ENCODE measurements at regions not wholly inside any gene's neighbourhood (a gene's known extent, or its start where the extent isn't known, plus 50 kb on each side); places are given as distances from the start of the nearest gene placed in this dataset.

- DNase-seq (ENCODE audit: low read depth in 2 of 2, low spot score in 1 of 2) = no peak
These were observed 509.0 kb downstream of the BUD13 start for GRCh38 chr11:116263770-116264169.

GRCh38 chr11:116263019-116263418 is 509.8 kb downstream of the BUD13 start:
- no peak for DNase-seq (ENCODE audit: low read depth in 2 of 2, low spot score in 1 of 2)

DNA sequence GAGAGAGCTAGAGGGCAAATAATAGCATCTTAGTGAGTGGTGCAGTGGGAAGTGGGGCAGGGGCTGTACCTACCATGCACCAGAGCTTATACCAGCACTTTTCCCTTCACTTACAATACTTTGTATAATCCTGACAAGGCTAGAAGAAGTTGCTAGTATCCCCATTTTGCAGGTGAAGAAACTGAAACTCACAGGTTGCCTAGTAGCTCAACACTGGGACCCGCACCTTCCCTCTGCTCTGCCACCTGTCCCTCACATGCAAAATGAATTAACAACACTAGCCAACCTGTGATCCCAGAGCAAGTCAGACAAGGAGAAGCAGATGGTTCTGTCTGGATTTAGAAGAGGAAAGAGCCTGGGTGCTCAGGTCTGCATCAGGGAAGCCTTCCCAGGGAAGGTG is 510.4 kb downstream of the BUD13 start:
- DNase-seq (ENCODE audit: low read depth in 2 of 2, low spot score in 1 of 2) = no peak

GRCh38 chr11:116261606-116262005 is 511.2 kb downstream of the BUD13 start:
- no peak for DNase-seq (ENCODE audit: low read depth in 2 of 2, low spot score in 1 of 2)

- no peak for DNase-seq (ENCODE audit: low read depth in 2 of 2, low spot score in 1 of 2)
These were observed 514.0 kb downstream of the BUD13 start for GRCh38 chr11:116258821-116259220.

GRCh38 chr11:116257883-116258282 is 514.9 kb downstream of the BUD13 start:
- no peak for DNase-seq (ENCODE audit: low read depth in 2 of 2, low spot score in 1 of 2)

DNA sequence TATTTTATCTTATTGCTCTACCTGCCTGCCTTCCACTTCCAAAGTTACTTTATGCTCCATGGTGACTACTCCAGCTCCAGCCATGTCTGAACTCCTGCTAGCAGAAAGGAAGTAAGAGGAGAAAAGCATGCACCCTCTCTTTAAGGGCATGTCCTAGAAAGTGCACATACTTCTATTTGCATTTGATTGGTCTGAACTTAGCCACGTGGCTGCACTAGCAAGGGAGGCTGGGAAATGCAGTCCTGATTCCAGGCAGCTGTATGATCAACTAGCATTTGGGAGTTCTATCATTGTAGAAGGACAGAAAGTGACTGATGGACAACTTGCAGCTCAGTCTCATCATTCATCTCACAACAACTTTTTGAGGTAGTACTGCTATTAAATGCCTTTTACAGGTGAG is 515.7 kb downstream of the BUD13 start:
- no peak for DNase-seq (ENCODE audit: low read depth in 2 of 2, low spot score in 1 of 2)

- DNase-seq (ENCODE audit: low read depth in 2 of 2, low spot score in 1 of 2) = no peak
These were observed 516.6 kb downstream of the BUD13 start for GRCh38 chr11:116256215-116256614.

DNA sequence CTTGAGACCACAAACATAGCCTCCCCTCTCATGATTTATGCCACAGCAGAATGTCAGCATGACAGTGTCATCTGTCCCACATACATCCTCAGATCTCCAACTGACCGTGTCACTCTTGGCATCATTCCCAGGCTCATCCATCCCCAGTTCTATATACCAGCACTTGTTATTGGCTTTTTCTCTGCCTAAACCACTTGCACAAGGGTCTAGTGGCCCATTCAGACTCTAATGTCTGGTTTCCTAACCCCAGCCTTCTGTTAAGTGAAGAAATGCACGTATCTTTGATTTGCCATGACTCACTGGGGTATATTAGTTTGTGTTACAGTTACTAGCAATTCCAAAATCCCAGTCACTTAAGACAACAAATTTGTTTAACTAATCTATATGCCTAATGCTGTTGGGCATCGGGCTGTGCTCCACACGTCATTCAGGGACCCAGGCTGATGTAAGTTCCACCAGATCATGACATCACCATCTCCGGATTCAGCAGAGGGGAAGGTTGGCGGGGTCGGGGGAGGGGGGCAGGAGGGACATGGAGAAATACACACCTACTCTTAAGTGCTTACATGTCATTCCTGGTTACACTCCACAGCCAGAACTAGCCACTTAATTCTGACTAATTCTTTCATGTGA is 517.4 kb downstream of the BUD13 start:
- no peak for DNase-seq (ENCODE audit: low read depth in 2 of 2, low spot score in 1 of 2)

DNA sequence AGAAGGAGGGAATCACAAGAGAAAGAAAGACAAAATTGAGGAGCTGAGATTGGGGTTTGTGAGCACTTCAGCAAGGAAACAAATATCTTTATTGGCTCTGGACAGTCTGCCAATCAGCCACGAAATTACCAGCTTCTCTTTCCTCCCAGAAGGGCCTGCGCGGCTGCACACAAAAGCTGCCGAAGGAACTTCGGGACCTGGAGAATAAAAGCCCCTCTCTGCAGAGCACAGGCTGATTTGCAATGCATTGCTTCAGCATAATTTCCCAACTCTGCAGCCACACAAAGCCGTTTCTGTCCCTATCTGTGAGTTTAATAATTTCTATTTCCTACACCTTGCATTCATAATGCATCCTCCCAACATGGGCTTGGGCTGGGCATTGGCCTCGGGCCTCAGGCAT is 522.6 kb downstream of the BUD13 start:
- no peak for DNase-seq (ENCODE audit: low read depth in 2 of 2, low spot score in 1 of 2)

DNA sequence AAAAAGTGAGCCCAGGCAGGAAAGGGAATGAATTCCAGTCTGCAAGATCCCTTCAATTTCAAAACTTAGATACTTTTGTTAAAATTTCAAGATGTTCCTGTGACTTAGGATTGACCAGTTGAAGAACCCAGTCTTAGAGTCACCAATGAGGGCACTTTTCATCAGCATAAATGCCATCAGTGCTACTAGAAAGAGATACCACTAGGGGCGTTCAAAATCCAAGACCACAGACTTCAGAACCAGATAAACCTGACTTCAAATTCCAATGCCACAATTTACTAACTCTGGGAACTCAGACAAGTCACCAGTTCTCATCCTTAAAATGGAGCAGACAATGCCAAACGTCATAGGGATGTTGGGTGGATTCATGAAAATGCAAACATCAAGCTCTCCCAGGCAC is 523.2 kb downstream of the BUD13 start:
- DNase-seq (ENCODE audit: low read depth in 2 of 2, low spot score in 1 of 2) = no peak

- DNase-seq (ENCODE audit: low read depth in 2 of 2, low spot score in 1 of 2) = no peak
These were observed 527.9 kb downstream of the BUD13 start for GRCh38 chr11:116244889-116245288.

DNA sequence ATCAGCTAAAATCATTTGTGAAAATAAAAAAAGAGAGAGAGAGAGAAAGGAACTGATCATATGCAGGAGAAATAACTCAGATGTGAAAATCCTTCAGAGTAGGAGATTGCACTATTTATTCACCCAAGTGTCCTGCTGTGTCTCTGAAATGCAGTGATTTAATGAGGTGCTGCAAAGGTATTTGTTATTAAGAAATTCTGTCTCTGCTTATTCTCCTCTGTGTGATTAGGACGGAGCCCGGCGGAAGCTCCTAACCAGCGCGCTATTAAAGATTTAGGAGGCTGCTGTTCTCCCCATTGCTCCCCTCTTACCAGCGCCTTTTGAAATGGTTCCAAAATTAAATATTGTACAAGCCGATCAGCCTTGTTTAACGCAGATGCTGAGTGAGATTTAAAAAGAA is 528.3 kb downstream of the BUD13 start:
- DNase-seq (ENCODE audit: low read depth in 2 of 2, low spot score in 1 of 2) = no peak

GRCh38 chr11:116243991-116244390 is 528.8 kb downstream of the BUD13 start:
- DNase-seq (ENCODE audit: low read depth in 2 of 2, low spot score in 1 of 2) = no peak

GRCh38 chr11:116242006-116242405 is 530.8 kb downstream of the BUD13 start:
- DNase-seq (ENCODE audit: low read depth in 2 of 2, low spot score in 1 of 2) = no peak

DNA sequence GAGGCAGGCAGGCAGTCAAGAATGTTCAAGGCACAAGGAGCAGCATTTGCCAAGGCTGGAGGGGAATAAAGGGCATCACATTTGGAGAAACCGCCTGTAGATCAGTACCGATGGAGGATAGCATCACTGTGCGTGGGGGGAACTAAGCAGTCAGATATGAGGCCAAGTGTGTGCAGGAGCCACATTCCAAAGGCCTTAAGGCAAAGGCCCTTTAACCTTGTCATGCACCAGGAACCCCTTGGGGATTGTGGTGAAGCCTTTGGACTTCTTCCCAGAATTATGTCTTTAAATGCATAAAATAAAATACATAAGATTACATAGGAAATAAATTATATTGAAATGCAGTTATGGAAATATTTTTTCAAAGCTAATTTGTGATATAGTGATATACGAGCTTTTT is 532.1 kb downstream of the BUD13 start:
- no peak for DNase-seq (ENCODE audit: low read depth in 2 of 2, low spot score in 1 of 2)

GRCh38 chr11:116239247-116239646 is 533.5 kb downstream of the BUD13 start:
- DNase-seq (ENCODE audit: low read depth in 2 of 2, low spot score in 1 of 2) = no peak

GRCh38 chr11:116234989-116235568 is 537.7 kb downstream of the BUD13 start:
- DNase-seq (ENCODE audit: low read depth in 2 of 2, low spot score in 1 of 2) = no peak

GRCh38 chr11:116233561-116233960 is 539.2 kb downstream of the BUD13 start:
- DNase-seq (ENCODE audit: low read depth in 2 of 2, low spot score in 1 of 2) = no peak

DNA sequence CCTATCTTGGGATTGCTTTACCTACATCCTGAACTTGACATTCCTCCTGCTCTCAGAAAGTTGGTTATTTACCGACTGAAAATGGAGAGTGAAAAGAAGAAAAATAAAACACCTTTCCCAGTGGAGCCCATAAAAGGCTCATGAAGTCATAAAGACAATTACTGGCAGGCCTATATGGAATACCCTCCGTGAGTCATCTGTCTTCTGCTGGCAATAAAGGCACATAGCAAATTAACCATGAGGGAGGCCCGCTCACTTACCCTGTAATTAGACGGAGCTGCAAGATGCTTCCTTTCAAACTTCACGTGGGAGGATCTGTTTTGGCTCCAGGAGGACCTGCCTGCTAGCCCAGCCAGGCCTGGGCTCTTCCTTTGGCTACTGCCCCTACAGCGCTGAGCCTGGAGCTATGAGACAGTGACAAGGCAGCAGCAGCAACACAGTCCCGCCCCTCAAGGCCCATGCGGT is 540.4 kb downstream of the BUD13 start:
- DNase-seq (ENCODE audit: low read depth in 2 of 2, low spot score in 1 of 2) = no peak

- DNase-seq (ENCODE audit: low read depth in 2 of 2, low spot score in 1 of 2) = no peak
These were observed 541.2 kb downstream of the BUD13 start for GRCh38 chr11:116231543-116231942.

GRCh38 chr11:116230438-116230837 is 542.3 kb downstream of the BUD13 start:
- no peak for DNase-seq (ENCODE audit: low read depth in 2 of 2, low spot score in 1 of 2)
